ACC112 (cell line): ENCODE measurements at regions not wholly inside any gene's neighbourhood (a gene's known extent, or its start where the extent isn't known, plus 50 kb on each side); places are given as distances from the start of the nearest gene placed in this dataset.

Experiments
- H2AFZ ChIP-seq: fragments of 200-600 bp; sonication (generic); one replicate; pipeline ENCODE4 v1.6.0; 2017; ENCODE audit warnings: antibody characterized with exemption, low read length; ENCODE audit not compliant: unreplicated experiment
- H3K27ac ChIP-seq: fragments of 200-600 bp; sonication (generic); 2 replicates; pipeline ENCODE4 v1.5.1; 2014; ENCODE audit warnings: low read depth, mild to moderate bottlenecking, antibody characterized with exemption, low read length, moderate library complexity
- H3K27me3 ChIP-seq: fragments of 200-600 bp; sonication (generic); 2 replicates; pipeline ENCODE4 v1.6.1; 2014; ENCODE audit warnings: mild to moderate bottlenecking, antibody characterized with exemption, low read length, moderate library complexity, mixed read lengths; ENCODE audit not compliant: insufficient read depth
- H3K36me3 ChIP-seq: fragments of 200-600 bp; sonication (generic); 2 replicates; pipeline ENCODE4 v1.6.1; 2016; ENCODE audit warnings: mild to moderate bottlenecking, antibody characterized with exemption, low read length, moderate library complexity, mixed read lengths; ENCODE audit not compliant: insufficient read depth
- H3K4me1 ChIP-seq: fragments of 200-600 bp; sonication (generic); one replicate; pipeline ENCODE4 v1.6.1; 2016; ENCODE audit warnings: low read length, mixed read lengths; ENCODE audit not compliant: insufficient read depth, unreplicated experiment, control insufficient read depth
- H3K4me3 ChIP-seq: fragments of 200-600 bp; sonication (generic); 2 replicates; pipeline ENCODE4 v1.5.1; 2014; ENCODE audit warnings: mild to moderate bottlenecking, low read depth, low read length
- H3K79me2 ChIP-seq: fragments of 200-600 bp; sonication (generic); one replicate; pipeline ENCODE4 v1.6.0; 2016; ENCODE audit warnings: low read length; ENCODE audit not compliant: control insufficient read depth, unreplicated experiment, insufficient read depth

GRCh38 chr16:85557083-85557970 lies 55.8 kb upstream of the GSE1 start:
- Histone ChIP-seq H3K27ac (peak overlapping the region; percentile 68; the same call in 1 of the 2 replicates), H3K4me3 (peak overlapping the region; percentile 88), H2AFZ (no peak overlapping the region), H3K36me3 (no peaks in the 10 kb centered on the region), H3K27me3 (no peaks in the 10 kb centered on the region), H3K79me2 (peaks cover 42% of the 10 kb centered on the region), H3K4me1 (peaks cover 8% of the 10 kb centered on the region)

GRCh38 chr16:85557971-85558657 lies 55.0 kb upstream of the GSE1 start:
- Histone ChIP-seq H2AFZ (no peak overlapping the region), H3K36me3 (no peaks in the 10 kb centered on the region), H3K4me3 (peak overlapping the region; percentile 88), H3K79me2 (peaks cover 49% of the 10 kb centered on the region), H3K27me3 (no peaks in the 10 kb centered on the region), H3K27ac (peak overlapping the region; percentile 7; the same call in 1 of the 2 replicates), H3K4me1 (peaks cover 12% of the 10 kb centered on the region)

- no peaks in the 10 kb centered on the region for H3K36me3 ChIP-seq
- no peak overlapping the region for H2AFZ ChIP-seq
- H3K4me1 ChIP-seq: peaks cover 20% of the 10 kb centered on the region
- H3K4me3 ChIP-seq: no peak overlapping the region
- no peaks in the 10 kb centered on the region for H3K27me3 ChIP-seq
- no peak overlapping the region for H3K27ac ChIP-seq
- peaks cover 57% of the 10 kb centered on the region for H3K79me2 ChIP-seq
These were observed 52.2 kb upstream of the GSE1 start for GRCh38 chr16:85560932-85561247.

GRCh38 chr16:85561248-85562092 lies 51.7 kb upstream of the GSE1 start:
- Histone ChIP-seq H3K79me2 (peaks cover 52% of the 10 kb centered on the region), H3K27ac (no peak overlapping the region), H2AFZ (no peak overlapping the region), H3K36me3 (no peaks in the 10 kb centered on the region), H3K4me3 (no peak overlapping the region), H3K27me3 (no peaks in the 10 kb centered on the region), H3K4me1 (peaks cover 20% of the 10 kb centered on the region)

GRCh38 chr16:85562093-85562786 lies 50.9 kb upstream of the GSE1 start:
- H3K4me3 ChIP-seq: no peak overlapping the region
- H3K27ac ChIP-seq: no peak overlapping the region
- H3K79me2 ChIP-seq: peaks cover 47% of the 10 kb centered on the region

GRCh38 chr16:85563034-85563433 lies 50.1 kb upstream of the GSE1 start:
- Histone ChIP-seq H3K27me3 (no peaks in the 10 kb centered on the region), H3K79me2 (peaks cover 48% of the 10 kb centered on the region), H3K4me1 (peaks cover 20% of the 10 kb centered on the region), H3K4me3 (no peak overlapping the region), H3K27ac (no peak overlapping the region), H2AFZ (no peak overlapping the region), H3K36me3 (no peaks in the 10 kb centered on the region)

More at GRCh38 chr16:85562093-85562786, 50.9 kb upstream of the GSE1 start:
- Histone ChIP-seq H3K36me3 (no peaks in the 10 kb centered on the region), H2AFZ (no peak overlapping the region), H3K27me3 (no peaks in the 10 kb centered on the region), H3K4me1 (peaks cover 20% of the 10 kb centered on the region)
